Keratinocyte (primary cell): ENCODE measurements at regions not wholly inside any gene's neighbourhood (a gene's known extent, or its start where the extent isn't known, plus 50 kb on each side); places are given as distances from the start of the nearest gene placed in this dataset.
"Not testable (repeated sequence)": the region's sequence is repeated elsewhere in the genome, so short reads cannot be mapped to it uniquely, and the experiment has no call there.

ENCODE experiments used
- DNase-seq: peaks from one replicate; pipeline ENCODE4 v3.0.0-alpha.2; 2011; ENCODE audit warnings: low read depth, missing footprints, low spot score
- FAIRE-seq: peaks from 2 replicates; lab custom pipeline; 2011; peaks lifted over from hg19 to GRCh38; lab: Jason Lieb, UNC
- H2AFZ ChIP-seq: 2 replicates; pipeline ENCODE4 v1.6.0; 2012; ENCODE audit warnings: low read length, control low read depth, inconsistent platforms; ENCODE audit not compliant: control insufficient read depth
- H3K27ac ChIP-seq: 2 replicates; pipeline ENCODE4 v1.5.1; 2011; ENCODE audit warnings: low read length; ENCODE audit not compliant: control insufficient read depth, insufficient read depth
- H3K27me3 ChIP-seq: 3 replicates; pipeline ENCODE4 v1.6.0; 2011; ENCODE audit warnings: low read length; ENCODE audit not compliant: control insufficient read depth, insufficient read depth; ENCODE audit errors: extremely low read depth
- H3K36me3 ChIP-seq, 2 experiments: 2 replicates in 1 of 2; 3 replicates in 1 of 2; pipeline ENCODE4 v1.5.1; 2011; ENCODE audit warnings: low read length in 2 of 2, mild to moderate bottlenecking in 1 of 2; ENCODE audit not compliant: control insufficient read depth in 2 of 2, insufficient read depth in 2 of 2; ENCODE audit errors: extremely low read depth in 1 of 2
- H3K4me1 ChIP-seq: 3 replicates; pipeline ENCODE4 v1.5.1; 2011; ENCODE audit warnings: low read length; ENCODE audit not compliant: control insufficient read depth, insufficient read depth; ENCODE audit errors: extremely low read depth
- H3K4me2 ChIP-seq: 3 replicates; pipeline ENCODE4 v1.6.0; 2011; ENCODE audit warnings: low read depth, low read length; ENCODE audit not compliant: control insufficient read depth, insufficient read depth; ENCODE audit errors: extremely low read depth
- H3K4me3 ChIP-seq, 3 experiments: fragments of 200-600 bp in 1 of 3; sonication (generic) in 1 of 3; 2 replicates in 2 of 3; 3 replicates in 1 of 3; pipeline ENCODE4 v1.5.1; 2011 to 2016; ENCODE audit warnings: low read length in 3 of 3, mild to moderate bottlenecking in 3 of 3, control low read depth in 2 of 3, inconsistent platforms in 1 of 3, low read depth in 1 of 3, mixed read lengths in 1 of 3, mixed run types in 1 of 3, moderate library complexity in 1 of 3; ENCODE audit not compliant: control insufficient read depth in 2 of 3, insufficient read depth in 2 of 3; ENCODE audit errors: extremely low read depth in 1 of 3
- H3K79me2 ChIP-seq: 2 replicates; pipeline ENCODE4 v1.6.0; 2012; ENCODE audit warnings: low read length; ENCODE audit not compliant: control insufficient read depth, insufficient read depth
- H3K9ac ChIP-seq: 3 replicates; pipeline ENCODE4 v1.6.0; 2011; ENCODE audit warnings: low read length; ENCODE audit not compliant: control insufficient read depth, insufficient read depth; ENCODE audit errors: extremely low read depth
- H3K9me1 ChIP-seq: 3 replicates; pipeline ENCODE4 v1.6.0; 2011; ENCODE audit warnings: low read length; ENCODE audit not compliant: control insufficient read depth, insufficient read depth; ENCODE audit errors: extremely low read depth
- H3K9me3 ChIP-seq: 2 replicates; pipeline ENCODE4 v1.5.1; 2012; ENCODE audit warnings: low read depth, low read length; ENCODE audit not compliant: control insufficient read depth
- H4K20me1 ChIP-seq: 3 replicates; pipeline ENCODE4 v1.6.0; 2011; ENCODE audit warnings: low read length; ENCODE audit not compliant: control insufficient read depth, insufficient read depth; ENCODE audit errors: extremely low read depth
- CTCF ChIP-seq, 3 experiments: IDR thresholded peaks in 1 of 3; conservative IDR thresholded peaks in 1 of 3; optimal IDR thresholded peaks in 1 of 3; 2 replicates in 2 of 3; 3 replicates in 1 of 3; pipeline versions ENCODE3 to v1.5.1; 2011; ENCODE audit warnings: low read length in 3 of 3, mild to moderate bottlenecking in 3 of 3, moderate library complexity in 2 of 3, control low read depth in 1 of 3, inconsistent platforms in 1 of 3; ENCODE audit not compliant: insufficient read depth in 2 of 3; ENCODE audit errors: extremely low read depth in 1 of 3
- EZH2 ChIP-seq: IDR thresholded peaks from one replicate; pipeline ENCODE4 v1.6.1; 2012; ENCODE audit warnings: inconsistent platforms, mild to moderate bottlenecking, low read length, moderate library complexity
- dilution Hi-C: fragments of 300-500 bp; cut with MboI; formaldehyde crosslinking; loops from one replicate; pipeline ENCODE4 v1.7.0; 2020; ENCODE audit warnings: low sequenced_read_pairs; ENCODE audit not compliant: extremely low pct_ligation_motif_present

GRCh38 chr18:55672574-55673361 lies 84.8 kb upstream of the TCF4 start:
- H3K9me1 ChIP-seq: no peaks in the 10 kb centered on the region
- H3K27me3 ChIP-seq: no peaks in the 10 kb centered on the region
- H3K36me3 ChIP-seq: no peaks in the 10 kb centered on the region
- DNase-seq: no peak
- H3K9me3 ChIP-seq: no peaks in the 10 kb centered on the region
- no peak overlapping the region for H3K4me3 ChIP-seq
- H3K27ac ChIP-seq: no peak overlapping the region
- dilution Hi-C loops: no loop called here
- FAIRE-seq: no peak
- no peaks in the 10 kb centered on the region for H3K79me2 ChIP-seq
- TF ChIP-seq EZH2 (no peak), CTCF (optimal IDR thresholded peaks at IDR 0.05 in 1 of 3, IDR thresholded peaks at IDR 0.05 in 1 of 3, conservative IDR thresholded peaks at IDR 0.05 in 1 of 3; ENCODE audit: extremely low read depth in 1 of 3, insufficient read depth in 2 of 3, low read length in 3 of 3) (no peak)
- peak overlapping the region; percentile 7 for H2AFZ ChIP-seq
- H3K4me2 ChIP-seq: no peak overlapping the region
- H4K20me1 ChIP-seq: no peaks in the 10 kb centered on the region
- no peak overlapping the region for H3K9ac ChIP-seq
- H3K4me1 ChIP-seq: no peaks in the 10 kb centered on the region

GRCh38 chr18:55665506-55665905 lies 77.5 kb upstream of the TCF4 start:
- DNase-seq (no peak), FAIRE-seq (no peak)
- no peak overlapping the region for H3K4me3 ChIP-seq
- H3K27me3 ChIP-seq: no peaks in the 10 kb centered on the region
- H4K20me1 ChIP-seq: no peaks in the 10 kb centered on the region
- H3K79me2 ChIP-seq: no peaks in the 10 kb centered on the region
- no peak overlapping the region for H3K27ac ChIP-seq
- no peak for TF ChIP-seq CTCF (optimal IDR thresholded peaks at IDR 0.05 in 1 of 3, IDR thresholded peaks at IDR 0.05 in 1 of 3, conservative IDR thresholded peaks at IDR 0.05 in 1 of 3; ENCODE audit: extremely low read depth in 1 of 3, insufficient read depth in 2 of 3, low read length in 3 of 3)
- no peak for TF ChIP-seq EZH2
- H3K4me1 ChIP-seq: no peaks in the 10 kb centered on the region
- H3K9ac ChIP-seq: no peak overlapping the region
- H3K9me1 ChIP-seq: no peaks in the 10 kb centered on the region
- no peaks in the 10 kb centered on the region for H3K36me3 ChIP-seq
- H2AFZ ChIP-seq: no peak overlapping the region
- dilution Hi-C loops: no loop called here
- no peaks in the 10 kb centered on the region for H3K9me3 ChIP-seq
- no peak overlapping the region for H3K4me2 ChIP-seq

GRCh38 chr18:55664758-55665400 lies 76.9 kb upstream of the TCF4 start:
- H3K4me1 ChIP-seq, H3K79me2 ChIP-seq, H3K27me3 ChIP-seq, H3K9me3 ChIP-seq, DNase-seq, H3K36me3 ChIP-seq, H2AFZ ChIP-seq, FAIRE-seq, H3K4me3 ChIP-seq, dilution Hi-C loops, H4K20me1 ChIP-seq, H3K9ac ChIP-seq, H3K4me2 ChIP-seq, H3K9me1 ChIP-seq, H3K27ac ChIP-seq: not testable (repeated sequence)
